ENCODE measurements at regions not wholly inside any gene's neighbourhood (a gene's known extent, or its start where the extent isn't known, plus 50 kb on each side); places are given as distances from the start of the nearest gene placed in this dataset.

DNA sequence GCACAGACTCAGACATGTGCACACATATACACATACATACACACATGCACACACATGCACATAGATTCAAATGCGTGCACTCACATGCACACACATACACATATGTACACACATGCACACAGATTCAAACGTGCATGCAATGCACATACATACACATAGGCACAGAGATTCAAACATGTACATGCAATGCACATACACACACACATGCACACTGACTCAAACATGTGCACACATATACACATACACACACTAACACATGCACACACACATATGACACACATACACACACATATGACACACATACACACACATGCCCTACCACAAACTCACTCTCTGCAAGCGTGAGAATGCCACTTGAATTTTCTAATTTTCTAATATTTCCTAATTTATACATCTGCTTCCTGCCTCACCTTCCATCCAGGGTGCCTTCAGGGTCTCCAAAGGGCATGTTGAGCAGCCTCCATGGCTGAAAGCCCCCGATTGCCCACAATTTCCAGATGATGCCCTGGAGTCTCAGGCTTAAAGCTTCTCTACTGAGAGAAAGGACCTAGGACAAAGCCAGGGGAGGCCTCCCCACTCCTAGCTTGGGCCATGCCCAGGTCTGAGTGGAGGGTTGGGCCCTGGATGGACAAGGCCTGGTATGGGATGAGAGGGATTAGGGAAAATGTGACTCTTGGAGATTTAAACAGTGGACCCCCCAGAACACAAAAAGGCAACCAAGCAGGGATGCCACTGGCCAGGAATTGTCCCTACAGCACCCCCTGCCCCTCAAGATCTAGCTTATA lies 487.1 kb downstream of the TCERG1L start:
- no peak for TF ChIP-seq CTCF (IDR thresholded peaks at IDR 0.05; ENCODE audit: low read depth, low read length)
- in situ Hi-C loops (cut with HindIII; ENCODE audit: low sequenced_read_pairs) = no loop called here
- H3K4me3 ChIP-seq (ENCODE audit: low read depth, low read length) = no peak overlapping the region
- no peak for DNase-seq (ENCODE audit: low read depth, low spot score)

DNA sequence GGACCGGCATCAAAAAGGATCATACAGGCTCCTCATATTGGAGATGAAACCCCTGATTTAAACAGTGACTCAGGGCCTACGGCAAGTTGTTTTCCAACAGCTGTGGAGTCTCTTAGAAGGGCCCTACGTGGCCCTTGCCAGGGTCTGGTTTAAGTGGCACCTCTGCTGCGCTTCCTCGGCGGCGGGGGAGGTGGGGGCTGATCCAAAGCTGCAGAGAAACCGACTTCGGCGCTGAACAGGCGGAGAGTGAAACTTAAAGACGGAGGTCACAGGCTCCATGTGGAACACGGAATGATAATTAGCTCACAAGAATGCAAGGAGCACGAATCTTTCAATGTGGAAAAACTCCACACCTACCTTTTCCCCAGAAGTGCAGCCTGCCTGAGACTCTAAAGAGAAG lies 477.9 kb downstream of the TCERG1L start:
- TF ChIP-seq CTCF (IDR thresholded peaks at IDR 0.05; ENCODE audit: low read depth, low read length) = no peak
- no peak for DNase-seq (ENCODE audit: low read depth, low spot score)
- no peak overlapping the region for H3K4me3 ChIP-seq (ENCODE audit: low read depth, low read length)
- in situ Hi-C loops (cut with HindIII; ENCODE audit: low sequenced_read_pairs) = no loop called here

DNA sequence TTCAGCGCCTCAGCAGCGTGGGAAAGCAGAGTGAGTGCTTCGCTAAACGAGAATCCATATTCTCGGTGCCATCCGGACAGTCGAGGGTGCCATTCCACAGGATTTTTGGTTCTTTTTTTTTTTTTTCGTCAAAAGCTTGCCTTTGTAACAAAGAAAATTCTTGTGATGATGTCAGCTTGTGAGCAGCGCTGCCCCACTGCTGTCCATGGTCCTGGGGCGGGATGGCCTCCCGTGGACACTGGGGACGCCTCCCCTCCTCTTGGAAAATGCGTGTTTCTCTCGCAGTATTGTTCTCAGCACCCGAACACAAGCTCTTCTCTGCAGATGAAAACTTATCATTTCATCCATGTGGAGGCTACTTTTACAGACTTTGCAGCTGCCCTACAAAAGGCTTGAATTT lies 477.4 kb downstream of the TCERG1L start:
- in situ Hi-C loops (cut with HindIII; ENCODE audit: low sequenced_read_pairs) = no loop called here
- TF ChIP-seq CTCF (IDR thresholded peaks at IDR 0.05; ENCODE audit: low read depth, low read length) = no peak
- no peak overlapping the region for H3K4me3 ChIP-seq (ENCODE audit: low read depth, low read length)
- no peak for DNase-seq (ENCODE audit: low read depth, low spot score)

- TF ChIP-seq CTCF (IDR thresholded peaks at IDR 0.05; ENCODE audit: low read depth, low read length) = no peak
- no peak for DNase-seq (ENCODE audit: low read depth, low spot score)
- in situ Hi-C loops (cut with HindIII; ENCODE audit: low sequenced_read_pairs) = no loop called here
- H3K4me3 ChIP-seq (ENCODE audit: low read depth, low read length) = no peak overlapping the region
These were observed 476.9 kb downstream of the TCERG1L start for GRCh38 chr10:130834573-130834972.

GRCh38 chr10:130835068-130835467 lies 476.5 kb downstream of the TCERG1L start:
- in situ Hi-C loops (cut with HindIII; ENCODE audit: low sequenced_read_pairs) = no loop called here
- no peak overlapping the region for H3K4me3 ChIP-seq (ENCODE audit: low read depth, low read length)
- DNase-seq (ENCODE audit: low read depth, low spot score) = no peak
- no peak for TF ChIP-seq CTCF (IDR thresholded peaks at IDR 0.05; ENCODE audit: low read depth, low read length)

DNA sequence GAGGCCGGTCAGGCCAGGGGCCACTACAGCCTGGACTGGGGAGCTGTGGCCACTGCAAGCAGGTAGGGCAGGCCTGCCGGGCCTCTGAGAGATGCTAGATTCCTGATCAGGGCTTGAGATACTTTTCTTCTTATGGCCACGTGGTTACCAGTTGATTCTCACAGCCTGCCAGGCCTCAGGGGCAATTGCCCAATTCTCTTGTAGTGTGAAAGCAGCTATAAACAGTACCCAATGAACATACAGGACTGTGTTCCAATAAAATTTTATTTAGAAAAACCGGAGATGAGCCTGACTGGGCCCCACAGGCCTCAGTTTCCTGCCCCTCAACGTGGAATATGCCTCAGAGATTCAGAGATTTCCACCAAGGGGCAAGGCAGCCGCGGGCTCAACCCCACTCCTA lies 475.2 kb downstream of the TCERG1L start:
- no peak for DNase-seq (ENCODE audit: low read depth, low spot score)
- in situ Hi-C loops (cut with HindIII; ENCODE audit: low sequenced_read_pairs) = no loop called here
- H3K4me3 ChIP-seq (ENCODE audit: low read depth, low read length) = no peak overlapping the region

More for the DNA sequence above, 475.2 kb downstream of the TCERG1L start:
- no peak for TF ChIP-seq CTCF (IDR thresholded peaks at IDR 0.05; ENCODE audit: low read depth, low read length)
